GM11168 (cell line): ENCODE measurements at regions not wholly inside any gene's neighbourhood (a gene's known extent, or its start where the extent isn't known, plus 50 kb on each side); places are given as distances from the start of the nearest gene placed in this dataset.

Experiments used
- in situ Hi-C: fragments of 300-500 bp; cut with MboI; formaldehyde crosslinking; loops from one replicate; pipeline ENCODE4 v1.12.0; 2022; ENCODE audit warnings: low sequenced_read_pairs; ENCODE audit not compliant: unreplicated experiment

DNA sequence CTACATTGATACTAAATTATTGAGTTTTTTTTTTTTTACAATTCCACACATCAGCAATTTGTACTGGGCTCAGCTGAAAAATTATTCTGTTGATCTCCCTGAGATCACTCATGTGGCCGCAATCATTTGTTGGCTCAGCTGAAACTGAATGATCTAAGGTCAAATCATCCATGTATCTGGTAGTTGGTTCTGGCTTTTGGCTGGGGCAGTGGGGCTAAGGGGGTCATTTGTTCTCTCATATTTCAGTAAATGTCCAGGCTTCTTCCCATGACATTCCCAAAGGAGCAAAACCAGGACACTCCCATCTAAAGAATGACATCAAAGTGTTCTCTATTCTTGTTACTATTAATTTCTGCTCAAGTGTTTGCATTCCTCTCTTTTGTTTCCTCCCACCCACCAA lies 806.7 kb upstream of the ADGRL2 start:
- in situ Hi-C loops: no loop called here

DNA sequence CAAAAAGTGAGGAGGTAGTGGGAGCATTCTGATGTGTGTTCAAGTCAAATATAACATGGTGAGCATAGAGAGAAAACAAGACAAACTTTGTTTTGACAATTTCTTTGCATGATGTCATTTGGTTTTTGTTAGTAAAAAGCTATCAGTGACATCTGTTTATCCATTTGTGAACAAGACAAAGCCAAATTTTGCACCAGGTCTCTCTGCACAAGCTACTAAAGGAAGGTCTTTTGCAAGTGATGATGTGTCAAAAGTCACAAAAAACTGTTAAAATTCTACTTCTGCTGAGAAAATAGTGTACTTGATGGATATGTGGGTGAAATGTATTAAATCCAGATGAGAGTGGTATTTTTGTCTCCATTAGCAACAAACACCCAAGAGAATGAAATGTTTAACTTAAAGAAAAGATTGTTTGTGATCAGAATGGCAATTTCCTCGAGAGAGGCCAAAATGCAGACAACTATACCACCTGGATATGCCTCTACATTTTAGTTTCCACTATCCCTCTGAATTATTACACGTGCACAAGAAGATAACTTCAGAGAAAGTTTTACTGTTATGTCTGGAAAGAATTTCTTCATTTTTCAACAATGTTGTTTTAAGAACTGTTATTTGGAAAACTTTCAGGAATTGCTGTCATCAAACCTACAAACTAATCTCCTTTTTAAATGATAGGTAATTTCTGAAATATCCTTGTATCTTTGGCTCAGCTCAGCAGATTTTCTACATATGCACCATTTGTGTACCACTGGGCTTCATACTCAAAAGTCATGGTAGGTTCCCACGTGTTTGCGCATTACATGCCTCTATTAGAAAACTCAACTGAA lies 807.4 kb upstream of the ADGRL2 start:
- in situ Hi-C loops: no loop called here

DNA sequence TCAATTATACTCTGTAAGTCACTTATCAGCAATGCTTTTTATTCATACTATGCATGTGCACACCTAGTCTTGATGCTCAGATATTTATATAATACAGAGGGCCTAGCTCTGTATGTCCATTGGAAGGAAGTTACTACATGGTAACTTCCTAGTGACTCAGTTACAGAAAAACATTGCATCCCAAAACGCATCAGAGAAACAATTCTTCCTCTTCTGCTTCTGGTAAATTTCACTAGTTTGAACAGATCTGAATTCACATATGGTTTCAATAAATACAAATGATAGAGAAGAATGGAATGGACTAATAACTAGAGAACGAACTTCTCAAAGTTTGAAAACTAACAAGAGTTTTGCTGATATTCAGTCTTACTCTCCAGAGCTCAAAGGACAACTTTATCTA lies 811.3 kb upstream of the ADGRL2 start:
- in situ Hi-C loops: no loop called here

DNA sequence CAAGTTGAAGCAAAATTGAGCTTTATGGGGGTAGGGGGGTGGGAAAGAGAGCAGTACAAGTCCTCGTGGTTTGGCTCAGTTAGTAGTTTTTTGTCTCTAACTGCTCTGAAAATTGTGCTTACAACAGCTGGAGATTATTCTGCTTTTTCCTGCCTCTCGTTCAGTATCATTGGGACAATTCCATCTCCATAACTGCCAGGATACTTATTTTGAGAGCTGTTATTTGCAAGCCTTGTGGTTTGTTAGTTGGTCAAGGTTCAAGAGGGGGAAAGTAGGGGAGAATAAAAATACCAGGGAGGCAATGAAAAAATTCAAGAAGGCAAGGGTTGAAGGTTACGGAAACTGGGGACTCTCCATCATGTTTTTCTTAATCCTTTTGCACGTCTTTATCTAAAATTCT lies 811.8 kb upstream of the ADGRL2 start:
- in situ Hi-C loops: no loop called here

DNA sequence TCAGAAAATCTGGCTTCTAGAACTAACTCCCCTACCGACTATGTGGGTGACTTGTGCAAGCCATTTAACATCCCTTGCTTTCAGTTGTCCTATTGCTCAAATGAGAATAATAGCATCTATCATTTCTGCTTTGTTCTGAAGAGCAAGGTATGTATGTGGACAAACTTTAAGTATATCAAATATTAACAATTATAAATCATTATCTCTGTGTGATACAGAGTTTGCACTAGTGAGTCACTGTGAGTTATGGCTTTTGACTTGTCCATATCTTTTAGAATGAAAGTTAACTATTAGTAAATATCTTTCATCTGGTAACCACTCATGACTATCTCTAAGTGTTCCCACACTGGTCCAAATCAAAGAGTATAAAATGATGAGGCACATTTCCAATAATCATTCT lies 812.9 kb upstream of the ADGRL2 start:
- in situ Hi-C loops: no loop called here

DNA sequence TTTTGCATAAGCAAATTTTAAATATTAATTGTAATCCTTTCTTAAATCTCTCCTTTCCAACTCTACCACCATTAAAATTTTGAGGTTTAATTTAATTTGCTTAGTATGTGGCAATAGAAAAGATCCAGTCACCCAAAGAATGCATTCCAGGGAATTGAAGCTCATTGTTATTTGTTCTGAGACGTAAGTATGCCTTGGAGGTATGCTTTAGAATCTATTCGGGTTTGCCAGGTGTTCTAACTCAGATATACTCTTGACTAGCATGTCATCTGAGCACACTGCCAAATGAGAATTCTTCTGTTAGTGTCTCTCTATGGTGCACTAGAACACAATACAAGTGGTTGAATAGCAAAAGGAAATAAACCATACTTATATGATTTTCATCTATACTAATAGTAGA lies 813.6 kb upstream of the ADGRL2 start:
- in situ Hi-C loops: no loop called here

DNA sequence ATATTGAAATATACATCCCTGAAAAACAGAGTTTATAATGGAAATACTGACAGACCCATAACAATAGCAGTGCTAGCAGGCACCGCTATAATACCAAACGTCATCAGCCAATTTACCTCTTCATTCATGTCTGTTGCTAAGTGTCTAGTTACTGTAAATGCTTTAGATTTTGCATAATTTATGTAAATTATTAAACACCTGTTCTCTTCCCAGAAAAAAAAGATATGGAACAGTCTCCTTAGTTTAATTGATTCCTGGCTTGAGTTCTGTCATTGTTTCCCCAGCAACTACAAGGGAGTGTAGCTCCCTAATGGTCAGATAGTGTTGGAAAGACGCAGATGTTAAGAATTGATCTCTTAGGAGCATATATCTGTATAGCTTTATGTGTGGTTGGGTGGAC lies 817.9 kb upstream of the ADGRL2 start:
- in situ Hi-C loops: no loop called here

DNA sequence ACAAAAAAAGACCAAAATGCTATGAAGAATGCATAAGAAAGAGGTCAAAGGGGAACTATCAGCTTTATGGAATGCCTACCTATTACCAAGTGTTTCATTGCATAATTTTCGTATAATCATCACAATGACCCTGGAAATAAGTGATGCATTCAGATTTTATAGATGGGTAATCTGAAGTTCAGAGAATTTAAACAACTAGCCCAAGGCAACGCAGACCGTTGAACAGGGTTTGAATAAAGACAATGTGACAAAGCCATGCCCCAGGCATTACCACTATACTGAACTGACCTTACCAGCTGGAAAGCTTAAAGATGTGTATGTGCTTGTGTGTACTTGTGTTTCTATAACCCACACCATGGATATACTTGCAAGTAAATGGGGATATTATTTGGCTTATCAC lies 827.6 kb upstream of the ADGRL2 start:
- in situ Hi-C loops: no loop called here

DNA sequence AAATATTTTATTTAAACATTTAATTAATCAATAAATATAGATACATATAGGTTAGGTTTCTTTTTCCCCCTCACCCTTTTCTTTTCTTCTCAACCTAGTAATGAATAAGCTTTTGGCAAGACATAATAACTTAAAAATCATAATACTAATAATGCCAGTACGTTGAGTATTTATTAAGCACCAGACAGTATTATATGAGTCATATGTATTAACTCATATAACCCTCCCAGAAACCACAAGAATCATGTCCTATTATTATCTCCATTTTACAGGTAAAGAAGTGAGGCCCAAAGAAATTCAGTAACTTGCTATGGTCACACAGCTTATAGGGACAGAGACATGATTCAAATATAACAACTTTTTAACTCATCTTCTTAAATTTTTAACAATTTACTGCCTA lies 834.5 kb upstream of the ADGRL2 start:
- in situ Hi-C loops: no loop called here

DNA sequence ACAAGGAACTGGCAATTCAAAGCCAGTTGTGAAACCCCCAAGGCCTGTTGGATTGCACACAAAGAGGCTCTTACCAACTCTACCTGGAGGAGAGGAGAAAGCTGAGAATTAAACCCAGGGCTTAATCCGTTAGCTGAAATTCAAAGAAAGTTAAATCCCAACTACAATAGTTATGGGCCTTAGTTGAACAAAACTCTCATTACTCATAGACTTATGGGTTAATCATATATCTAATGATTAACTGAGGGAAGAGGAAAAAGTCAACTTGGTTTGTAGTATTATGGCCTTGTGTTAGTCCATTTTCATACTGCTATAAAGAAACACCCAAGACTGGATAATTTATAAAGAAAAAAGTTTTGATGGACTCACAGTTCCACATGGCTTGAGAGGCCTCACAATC lies 838.2 kb upstream of the ADGRL2 start:
- in situ Hi-C loops: no loop called here

DNA sequence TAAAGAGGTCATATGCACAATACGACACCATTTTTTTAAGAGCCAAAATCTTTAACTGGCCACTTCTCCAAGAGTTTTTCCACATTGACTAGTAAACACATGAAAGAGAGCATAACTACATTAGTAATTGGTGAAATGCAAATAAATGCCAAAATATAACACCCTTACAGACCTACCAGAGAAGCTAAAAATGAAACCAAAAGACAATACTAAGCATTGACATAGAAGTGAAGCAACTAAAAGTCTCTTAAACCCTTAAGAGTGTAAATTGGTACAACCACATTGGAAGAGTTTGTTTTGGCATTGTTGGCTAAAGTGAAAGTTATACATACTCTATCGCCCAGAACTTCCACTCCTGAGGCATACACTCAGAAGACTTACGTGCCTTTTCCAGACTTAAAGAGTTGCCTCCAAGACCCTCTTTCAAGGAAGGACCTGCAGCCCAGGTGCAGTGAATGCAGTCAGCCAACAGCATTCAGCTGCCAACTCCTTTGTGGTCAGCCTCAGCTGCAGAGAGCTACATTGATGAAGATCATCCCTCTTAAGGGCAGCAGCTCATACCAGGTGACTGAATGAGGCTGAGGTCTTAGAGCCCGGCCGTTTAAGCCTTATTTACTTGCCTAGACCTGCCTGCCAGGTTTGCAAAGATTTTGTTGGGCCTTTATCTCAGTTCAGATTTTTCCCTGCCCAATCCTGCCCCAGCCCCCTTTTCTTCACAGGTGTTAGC lies 839.1 kb upstream of the ADGRL2 start:
- in situ Hi-C loops: no loop called here

DNA sequence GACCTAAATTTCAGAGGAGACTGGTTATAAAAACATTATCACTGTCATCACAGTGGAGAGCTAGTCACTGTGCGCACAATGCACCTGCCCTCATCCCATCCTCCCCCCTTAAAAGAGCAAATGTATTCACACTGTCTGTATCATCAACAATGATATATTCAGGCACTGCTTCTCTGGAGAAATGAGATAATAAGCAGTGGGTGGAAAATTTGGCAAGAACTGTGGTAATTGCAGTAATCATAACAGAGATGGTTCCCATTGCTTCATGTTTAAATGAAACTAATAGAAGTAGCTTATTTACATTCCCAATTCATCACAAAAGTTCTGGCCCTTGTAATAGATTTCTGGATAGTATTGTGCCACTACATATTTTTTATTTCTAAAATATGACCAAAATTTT lies 867.4 kb upstream of the ADGRL2 start:
- in situ Hi-C loops: no loop called here

DNA sequence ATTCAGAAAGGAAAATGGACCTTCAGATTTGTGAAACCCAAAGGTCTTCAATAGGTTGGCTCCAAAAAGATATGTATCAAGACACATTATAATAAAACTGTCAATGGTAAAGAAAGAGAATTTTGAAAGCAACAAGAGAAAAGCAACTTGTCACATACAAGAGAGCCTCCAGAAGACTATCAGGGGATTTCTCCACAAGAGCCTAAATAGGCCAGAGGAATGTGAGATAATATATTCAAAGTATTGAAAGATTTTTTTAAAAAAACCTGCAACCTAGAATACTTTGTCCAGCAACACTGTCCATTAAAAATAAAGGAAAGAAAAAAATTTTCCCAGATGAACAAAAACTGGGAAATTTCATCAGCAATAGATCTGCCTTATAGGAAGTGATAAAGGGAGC lies 869.6 kb upstream of the ADGRL2 start:
- in situ Hi-C loops: no loop called here

DNA sequence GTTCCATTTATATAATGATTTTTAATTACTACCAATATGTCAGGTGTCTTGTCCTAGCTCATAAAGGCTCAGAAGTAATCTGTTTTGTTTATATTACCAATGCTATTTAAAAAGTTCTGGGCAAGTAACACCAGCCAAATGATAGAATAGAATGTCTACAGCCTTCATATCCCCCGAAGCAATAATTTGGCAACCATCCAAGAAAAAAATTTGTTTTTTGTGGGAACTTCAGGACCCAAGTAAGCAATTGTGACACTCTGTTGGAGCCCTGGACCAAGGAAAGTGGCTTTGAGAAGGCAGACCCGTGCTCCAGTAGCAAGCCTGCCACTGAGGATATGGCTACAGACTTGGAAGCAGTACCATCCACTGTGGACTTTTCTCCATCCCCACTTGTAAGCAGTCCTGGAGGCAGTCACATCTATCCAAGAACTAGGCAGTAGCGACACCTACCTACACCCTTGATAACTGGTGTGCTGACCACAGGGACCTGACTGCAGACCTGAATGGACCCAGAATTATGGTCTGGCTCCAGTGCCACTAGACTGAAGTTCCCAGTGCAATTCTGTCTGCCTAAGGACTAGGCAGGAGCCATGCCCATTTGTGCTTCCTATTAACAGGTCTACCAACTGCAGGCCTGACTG lies 870.7 kb upstream of the ADGRL2 start:
- in situ Hi-C loops: no loop called here

DNA sequence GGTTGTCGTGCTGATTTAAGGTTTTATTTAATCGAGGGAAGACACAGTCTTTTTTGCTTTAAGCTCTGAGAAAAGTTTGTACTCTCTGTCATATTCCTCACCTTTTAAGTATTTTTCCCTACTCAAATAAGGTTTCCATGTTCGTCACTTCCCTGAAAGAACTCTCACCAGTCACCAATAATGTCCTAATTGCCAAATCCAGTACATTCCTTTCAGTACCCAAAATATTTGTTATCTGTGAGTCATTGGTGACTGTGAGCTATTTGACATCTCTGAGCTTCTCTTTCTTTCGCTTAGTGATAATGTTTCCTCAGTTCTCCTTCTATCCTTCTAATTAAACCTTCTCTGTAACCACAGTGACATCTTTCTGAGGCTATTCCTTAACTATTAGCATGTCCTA lies 874.2 kb upstream of the ADGRL2 start:
- in situ Hi-C loops: no loop called here

DNA sequence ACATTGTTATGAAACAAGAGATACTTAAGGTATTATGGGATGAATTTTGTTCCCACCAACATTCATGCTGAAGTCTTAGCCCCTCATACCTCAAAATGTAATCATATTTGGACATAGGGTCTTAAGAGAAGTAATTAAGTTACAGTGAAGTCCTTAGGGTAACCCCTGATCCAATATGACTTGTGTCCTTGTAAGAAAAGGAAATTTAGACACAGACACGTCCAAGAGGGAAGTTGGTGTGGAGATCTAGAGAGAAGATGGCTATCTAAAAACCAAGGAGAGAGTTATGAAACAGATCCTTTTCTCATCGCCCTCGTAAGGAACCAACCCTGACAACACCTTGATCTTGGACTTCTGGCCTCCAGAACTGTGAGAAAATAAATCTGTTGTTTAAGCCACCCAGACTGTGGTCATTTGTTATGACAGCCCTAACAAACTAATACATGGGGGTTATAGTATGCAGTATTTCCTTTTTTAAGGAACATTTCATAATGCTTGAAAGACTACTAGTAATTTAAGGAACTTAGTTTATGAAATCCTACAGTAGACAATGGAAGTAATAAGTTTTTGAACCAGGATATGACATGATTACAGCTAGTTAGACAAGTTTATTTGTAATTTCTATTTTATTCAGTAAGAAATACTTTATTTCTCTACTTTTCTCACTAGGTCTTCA lies 875.5 kb upstream of the ADGRL2 start:
- in situ Hi-C loops: no loop called here

DNA sequence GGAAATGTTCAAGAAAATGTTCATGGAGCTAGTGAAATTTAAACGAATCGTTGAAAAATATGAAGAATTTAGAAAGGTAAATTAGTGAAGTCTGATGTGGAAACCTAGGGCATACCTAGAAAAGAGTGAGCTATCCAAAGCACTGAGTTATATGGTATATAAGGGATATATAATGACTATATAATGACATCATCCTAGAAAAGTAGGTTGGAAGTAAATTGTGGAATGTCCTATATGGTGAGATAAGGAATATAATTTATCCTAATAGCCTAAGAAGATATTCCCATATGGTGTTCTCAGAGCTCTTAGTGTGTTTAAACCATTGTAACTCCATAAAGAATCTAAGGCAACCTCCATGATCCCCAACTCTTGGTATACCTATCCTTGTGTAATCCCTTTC lies 876.4 kb upstream of the ADGRL2 start:
- in situ Hi-C loops: no loop called here

DNA sequence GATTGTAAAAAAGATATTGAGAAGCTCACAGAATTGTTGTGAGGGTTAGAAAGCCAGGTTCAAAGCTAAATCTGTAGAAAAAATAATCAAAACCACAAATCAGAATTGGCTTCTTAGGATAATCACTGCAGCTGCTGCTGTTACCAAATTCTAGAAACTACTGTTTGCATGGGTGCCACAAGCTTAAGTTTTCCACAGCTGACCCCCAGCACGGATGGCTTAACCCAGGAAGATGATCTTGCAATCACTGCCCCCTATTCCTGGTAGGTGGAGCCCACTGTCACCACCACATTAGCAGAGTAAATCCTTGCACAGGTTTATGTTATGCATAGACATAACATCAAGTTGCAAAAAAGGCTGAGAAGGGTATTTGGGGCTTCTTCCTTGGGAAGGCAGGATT lies 877.8 kb upstream of the ADGRL2 start:
- in situ Hi-C loops: no loop called here

DNA sequence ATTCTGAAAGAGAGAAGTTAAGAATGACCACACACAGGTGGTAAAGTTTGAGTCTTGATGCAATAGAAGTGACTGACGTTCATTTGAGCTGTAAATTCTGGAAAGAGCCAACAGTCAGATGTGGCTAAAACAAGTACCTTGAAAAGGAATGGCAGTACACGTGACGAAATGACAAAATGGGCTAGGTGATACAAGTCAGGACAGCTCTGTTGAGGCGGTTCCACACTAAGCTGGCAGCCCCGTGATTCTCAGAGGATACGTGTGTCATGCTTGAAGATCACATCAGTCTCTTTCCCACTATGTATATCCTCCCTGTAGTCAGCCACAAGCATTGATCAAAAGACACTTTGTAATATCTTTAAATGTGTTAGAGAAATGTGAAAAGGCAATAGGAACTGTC lies 881.3 kb upstream of the ADGRL2 start:
- in situ Hi-C loops: no loop called here

DNA sequence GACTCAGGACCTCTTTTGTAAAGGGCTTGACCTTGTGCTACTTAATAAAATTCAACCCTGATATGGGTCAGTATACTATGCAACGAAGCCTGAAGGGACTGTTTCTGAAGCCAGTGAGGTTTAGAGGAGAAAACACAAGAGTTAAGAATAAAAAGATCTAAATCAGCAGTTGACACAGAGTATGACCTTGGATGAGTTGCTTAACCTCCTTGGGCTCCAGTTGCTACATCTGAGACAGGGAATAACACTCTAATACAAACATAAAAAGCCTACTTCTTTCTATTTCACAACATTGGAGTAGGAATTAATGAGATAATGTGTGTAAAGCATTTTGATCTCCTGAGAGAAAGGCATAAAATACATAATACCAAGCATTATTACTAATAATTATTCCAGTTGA lies 882.4 kb upstream of the ADGRL2 start:
- in situ Hi-C loops: no loop called here

DNA sequence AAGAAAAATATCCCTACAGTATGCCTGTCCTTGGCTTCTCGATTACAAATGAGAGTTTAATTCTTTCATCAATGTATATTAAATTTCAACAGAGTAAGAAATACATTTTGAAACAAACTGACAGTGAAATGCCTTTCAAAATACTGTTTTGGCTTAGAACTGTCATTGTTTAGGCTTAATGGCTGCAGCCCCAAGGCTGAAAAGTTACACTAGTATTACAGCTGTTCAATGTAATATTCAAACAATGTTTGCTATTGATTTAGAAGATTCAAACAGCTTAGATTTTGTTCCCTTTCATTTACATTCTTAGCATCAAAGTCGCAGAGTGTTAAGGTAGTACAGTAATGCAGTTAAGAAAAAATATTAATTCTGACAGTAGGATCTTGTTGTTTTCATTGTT lies 882.9 kb upstream of the ADGRL2 start:
- in situ Hi-C loops: no loop called here
